ENCODE measurements at regions not wholly inside any gene's neighbourhood (a gene's known extent, or its start where the extent isn't known, plus 50 kb on each side); places are given as distances from the start of the nearest gene placed in this dataset.
"Not testable (repeated sequence)": the region's sequence is repeated elsewhere in the genome, so short reads cannot be mapped to it uniquely, and the experiment has no call there.

DNA sequence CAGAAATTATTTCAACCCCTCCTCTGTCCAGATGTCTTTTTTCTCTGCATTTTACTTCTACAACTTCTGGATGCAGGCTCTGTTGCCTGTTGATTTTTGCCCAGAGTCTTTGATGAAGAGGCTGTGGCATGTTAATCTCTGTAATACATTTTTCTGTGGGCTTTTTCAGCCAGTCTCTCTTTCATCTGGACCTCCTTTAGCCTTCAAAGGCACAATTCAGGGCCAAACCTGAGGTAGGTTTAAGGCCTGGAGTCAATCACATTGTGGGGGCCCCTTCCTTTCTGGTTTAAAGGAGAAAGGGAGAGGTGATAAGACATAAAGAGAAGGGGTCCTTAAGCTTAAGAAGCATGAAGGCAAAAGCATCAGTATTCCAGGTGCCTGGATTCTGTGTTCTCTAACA lies 553.7 kb downstream of the FLRT2 start:
- no peak overlapping the region for H3K4me3 Mint-ChIP-seq
- peaks cover 28% of the 10 kb centered on the region for H3K9me3 Mint-ChIP-seq
- no peaks in the 10 kb centered on the region for H3K27me3 Mint-ChIP-seq (ENCODE audit: low read depth, poor library complexity)
- H3K36me3 Mint-ChIP-seq (ENCODE audit: low read depth) = no peaks in the 10 kb centered on the region
- H3K27ac Mint-ChIP-seq = no peak overlapping the region
- no peak for DNase-seq
- TF ChIP-seq, protein P1, sequence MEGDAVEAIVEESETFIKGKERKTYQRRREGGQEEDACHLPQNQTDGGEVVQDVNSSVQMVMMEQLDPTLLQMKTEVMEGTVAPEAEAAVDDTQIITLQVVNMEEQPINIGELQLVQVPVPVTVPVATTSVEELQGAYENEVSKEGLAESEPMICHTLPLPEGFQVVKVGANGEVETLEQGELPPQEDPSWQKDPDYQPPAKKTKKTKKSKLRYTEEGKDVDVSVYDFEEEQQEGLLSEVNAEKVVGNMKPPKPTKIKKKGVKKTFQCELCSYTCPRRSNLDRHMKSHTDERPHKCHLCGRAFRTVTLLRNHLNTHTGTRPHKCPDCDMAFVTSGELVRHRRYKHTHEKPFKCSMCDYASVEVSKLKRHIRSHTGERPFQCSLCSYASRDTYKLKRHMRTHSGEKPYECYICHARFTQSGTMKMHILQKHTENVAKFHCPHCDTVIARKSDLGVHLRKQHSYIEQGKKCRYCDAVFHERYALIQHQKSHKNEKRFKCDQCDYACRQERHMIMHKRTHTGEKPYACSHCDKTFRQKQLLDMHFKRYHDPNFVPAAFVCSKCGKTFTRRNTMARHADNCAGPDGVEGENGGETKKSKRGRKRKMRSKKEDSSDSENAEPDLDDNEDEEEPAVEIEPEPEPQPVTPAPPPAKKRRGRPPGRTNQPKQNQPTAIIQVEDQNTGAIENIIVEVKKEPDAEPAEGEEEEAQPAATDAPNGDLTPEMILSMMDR (IDR thresholded peaks at IDR 0.05) = no peak
- no peaks in the 10 kb centered on the region for H3K4me1 Mint-ChIP-seq

GRCh38 chr14:86072116-86072894 lies 542.4 kb downstream of the FLRT2 start:
- Mint-ChIP-seq H3K27ac (peak overlapping the region; percentile 23), H3K4me3 (no peak overlapping the region), H3K4me1 (peaks cover 5% of the 10 kb centered on the region), H3K27me3 (ENCODE audit: low read depth, poor library complexity) (no peaks in the 10 kb centered on the region), H3K36me3 (ENCODE audit: low read depth) (no peaks in the 10 kb centered on the region), H3K9me3 (peaks cover 6% of the 10 kb centered on the region)
- no peak for DNase-seq
- TF ChIP-seq, protein P1 (IDR thresholded peaks at IDR 0.05) = no peak

DNA sequence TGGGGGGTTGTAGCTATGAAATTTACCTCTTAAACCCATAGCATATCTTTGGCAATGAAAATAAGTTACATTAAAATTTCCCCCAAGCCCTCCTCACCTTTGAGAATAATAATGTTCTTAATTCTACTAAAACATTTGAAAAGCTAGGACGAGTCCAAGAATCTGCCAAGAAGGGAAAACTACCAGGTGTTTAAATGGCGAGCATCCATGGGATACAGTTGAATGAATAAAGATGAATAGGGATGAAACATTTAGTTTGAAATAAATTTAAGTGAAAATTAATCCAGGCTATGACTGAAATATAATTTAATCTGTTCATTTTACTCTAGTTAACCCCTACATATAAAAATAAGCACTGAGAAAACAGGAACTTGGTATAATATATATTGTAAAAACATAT lies 536.7 kb downstream of the FLRT2 start:
- no peaks in the 10 kb centered on the region for H3K36me3 Mint-ChIP-seq (ENCODE audit: low read depth)
- H3K27me3 Mint-ChIP-seq (ENCODE audit: low read depth, poor library complexity) = no peaks in the 10 kb centered on the region
- H3K9me3 Mint-ChIP-seq = peaks cover 4% of the 10 kb centered on the region
- no peak overlapping the region for H3K4me3 Mint-ChIP-seq
- H3K27ac Mint-ChIP-seq = no peak overlapping the region
- TF ChIP-seq, protein P1 (IDR thresholded peaks at IDR 0.05) = no peak
- no peaks in the 10 kb centered on the region for H3K4me1 Mint-ChIP-seq
- DNase-seq = no peak

- TF ChIP-seq, protein P1 (IDR thresholded peaks at IDR 0.05) = no peak
- no peak for DNase-seq
- H3K36me3 Mint-ChIP-seq (ENCODE audit: low read depth) = no peaks in the 10 kb centered on the region
- peaks cover 4% of the 10 kb centered on the region for H3K9me3 Mint-ChIP-seq
- no peak overlapping the region for H3K4me3 Mint-ChIP-seq
- H3K27me3 Mint-ChIP-seq (ENCODE audit: low read depth, poor library complexity) = no peaks in the 10 kb centered on the region
- no peaks in the 10 kb centered on the region for H3K4me1 Mint-ChIP-seq
- H3K27ac Mint-ChIP-seq = no peak overlapping the region
Measured at GRCh38 chr14:86065407-86065806, 535.5 kb downstream of the FLRT2 start.

DNA sequence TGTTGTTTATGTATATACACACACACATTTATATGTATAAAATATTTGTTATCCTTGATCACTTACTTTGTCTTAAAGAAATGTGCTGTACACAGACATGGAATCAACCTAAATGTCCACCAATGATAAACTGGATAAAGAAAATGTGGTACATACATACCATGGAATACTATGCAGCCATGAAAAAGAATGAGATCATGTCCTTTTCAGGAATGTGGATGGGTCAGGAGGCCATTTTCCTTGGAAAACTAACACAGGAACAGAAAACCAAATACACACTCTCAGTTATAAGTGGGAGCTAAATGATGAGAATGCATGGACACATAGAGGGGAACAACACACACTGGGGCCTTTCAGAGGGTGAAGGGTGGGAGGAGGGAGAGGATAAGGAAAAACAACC lies 534.7 kb downstream of the FLRT2 start:
- not testable (repeated sequence) for H3K27me3 Mint-ChIP-seq (ENCODE audit: low read depth, poor library complexity); H3K9me3 Mint-ChIP-seq; H3K4me1 Mint-ChIP-seq; DNase-seq; H3K27ac Mint-ChIP-seq; H3K4me3 Mint-ChIP-seq; H3K36me3 Mint-ChIP-seq (ENCODE audit: low read depth)

DNA sequence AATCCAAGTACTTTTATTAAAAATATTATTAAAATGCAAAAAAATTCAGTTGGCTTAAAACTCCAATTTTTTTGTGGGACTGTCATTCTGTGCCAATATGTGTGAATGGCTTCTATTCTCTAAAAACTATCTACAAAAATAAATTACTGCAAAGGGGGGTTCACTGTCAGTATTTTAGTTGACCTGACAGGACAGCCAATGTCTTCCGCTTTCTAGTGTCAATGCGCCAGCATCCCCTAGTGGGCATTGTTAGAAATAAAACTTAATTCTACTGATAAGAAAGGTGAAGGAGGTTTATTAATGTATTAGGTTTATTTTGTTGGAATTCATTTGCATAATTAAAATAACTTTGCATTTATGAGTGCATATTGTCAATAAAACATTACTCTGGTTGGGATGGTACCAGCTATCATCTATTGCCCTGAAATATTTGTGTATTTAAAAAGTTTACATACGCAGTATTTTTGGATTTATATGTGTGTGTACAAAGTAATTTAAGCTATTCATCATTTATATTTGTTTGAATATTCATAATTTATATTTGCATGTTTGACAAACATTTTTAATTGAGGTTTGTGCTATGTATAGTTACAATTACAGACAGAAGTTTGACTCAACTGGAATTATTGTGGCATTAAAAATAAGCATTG lies 527.2 kb downstream of the FLRT2 start:
- Mint-ChIP-seq H3K27me3 (ENCODE audit: low read depth, poor library complexity) (no peaks in the 10 kb centered on the region), H3K36me3 (ENCODE audit: low read depth) (no peaks in the 10 kb centered on the region), H3K4me1 (peaks cover 4% of the 10 kb centered on the region), H3K9me3 (no peaks in the 10 kb centered on the region), H3K27ac (no peak overlapping the region), H3K4me3 (no peak overlapping the region)
- TF ChIP-seq, protein P1 (IDR thresholded peaks at IDR 0.05) = peak; percentile 97
- peak; percentile 35 for DNase-seq

Data from nephron progenitor cell (in vitro differentiated cells).